ENCODE measurements at regions not wholly inside any gene's neighbourhood (a gene's known extent, or its start where the extent isn't known, plus 50 kb on each side); places are given as distances from the start of the nearest gene placed in this dataset.

GRCh38 chr15:47182818-47183217 lies 534.5 kb upstream of the SEMA6D start:
- TF ChIP-seq SIN3A (IDR thresholded peaks at IDR 0.05; ENCODE audit: borderline replicate concordance, insufficient read depth, low read length) (no peak), TAF1 (IDR thresholded peaks at IDR 0.05; ENCODE audit: borderline replicate concordance, insufficient read depth, low read length) (no peak), REST (IDR thresholded peaks at IDR 0.05; ENCODE audit: insufficient read depth in 1 of 2, low read depth in 2 of 2, low read length in 2 of 2) (no peak)
